HG02840 (cell line): ENCODE measurements at regions not wholly inside any gene's neighbourhood (a gene's known extent, or its start where the extent isn't known, plus 50 kb on each side); places are given as distances from the start of the nearest gene placed in this dataset.

Experiments
- ATAC-seq: cut with Tn5 transposase; IDR thresholded peaks from one replicate; pipeline ENCODE4 v1.9.1; 2021; ENCODE audit warnings: mild to moderate bottlenecking, moderate library complexity, moderate number of reproducible peaks; ENCODE audit not compliant: unreplicated experiment, low FRiP score

- ATAC-seq = no peak
These were observed 234.3 kb downstream of the HS3ST1 start for GRCh38 chr4:11194431-11194830.

GRCh38 chr4:11189756-11190155 lies 238.9 kb downstream of the HS3ST1 start:
- ATAC-seq = no peak

GRCh38 chr4:11183356-11183740 lies 245.3 kb downstream of the HS3ST1 start:
- ATAC-seq = no peak

- no peak for ATAC-seq
These were observed 245.9 kb downstream of the HS3ST1 start for GRCh38 chr4:11182586-11183355.

DNA sequence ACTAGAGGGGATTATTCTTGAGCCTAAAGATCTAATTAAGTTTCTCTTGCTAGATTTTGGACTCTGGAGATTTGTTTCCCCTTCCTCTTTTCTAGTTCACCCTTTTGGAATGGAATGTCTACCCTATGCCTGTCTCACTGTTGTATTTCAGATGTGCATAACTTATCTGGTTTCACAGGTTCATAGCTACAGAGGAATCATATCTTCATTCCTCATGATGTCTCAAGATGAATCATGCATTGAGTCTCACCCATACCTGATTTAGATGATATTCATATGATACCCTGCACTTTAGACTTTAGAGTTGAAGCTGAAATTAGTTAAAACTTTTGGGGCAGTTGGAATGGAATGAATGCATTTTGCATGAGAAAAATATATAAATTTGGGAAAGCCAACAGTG lies 246.7 kb downstream of the HS3ST1 start:
- ATAC-seq = no peak

DNA sequence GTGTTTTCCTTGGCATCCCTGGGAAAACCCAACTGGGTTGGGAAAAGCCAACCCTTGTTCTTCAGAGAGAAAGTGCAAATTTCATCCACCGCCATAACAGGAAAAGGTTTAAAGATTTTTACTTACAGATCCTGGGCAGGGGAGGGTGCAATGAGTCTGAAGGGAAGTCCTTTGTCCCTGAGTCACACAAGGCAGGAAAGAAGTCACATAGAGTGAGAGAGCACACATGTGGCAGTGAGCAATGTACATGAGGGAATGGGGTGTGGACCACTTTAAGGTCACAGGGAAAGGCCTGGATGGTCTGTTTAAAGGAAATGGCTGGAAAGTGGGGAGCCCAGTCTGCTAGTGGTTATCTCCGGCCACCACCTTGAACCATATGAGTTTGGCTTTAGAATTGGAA lies 248.9 kb downstream of the HS3ST1 start:
- ATAC-seq = no peak

GRCh38 chr4:11178433-11178832 lies 250.3 kb downstream of the HS3ST1 start:
- no peak for ATAC-seq

DNA sequence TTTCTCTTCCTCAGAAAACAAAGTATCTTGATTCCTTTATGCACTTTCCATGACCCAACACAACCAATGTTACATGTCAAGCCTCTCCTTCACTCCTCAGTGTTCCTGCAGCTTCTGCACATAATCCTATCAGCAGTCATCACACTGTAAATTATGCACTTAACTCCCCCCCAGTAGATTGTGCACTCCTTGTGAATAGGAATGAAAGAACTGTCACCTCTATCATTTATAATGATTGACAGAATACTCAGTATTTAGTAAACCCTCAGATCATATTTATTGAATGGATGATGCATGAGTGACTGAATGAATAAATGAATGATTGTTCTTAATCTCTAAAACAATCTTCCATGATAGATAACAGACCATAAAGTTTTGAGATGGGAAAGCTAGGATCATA lies 253.3 kb downstream of the HS3ST1 start:
- ATAC-seq = no peak

DNA sequence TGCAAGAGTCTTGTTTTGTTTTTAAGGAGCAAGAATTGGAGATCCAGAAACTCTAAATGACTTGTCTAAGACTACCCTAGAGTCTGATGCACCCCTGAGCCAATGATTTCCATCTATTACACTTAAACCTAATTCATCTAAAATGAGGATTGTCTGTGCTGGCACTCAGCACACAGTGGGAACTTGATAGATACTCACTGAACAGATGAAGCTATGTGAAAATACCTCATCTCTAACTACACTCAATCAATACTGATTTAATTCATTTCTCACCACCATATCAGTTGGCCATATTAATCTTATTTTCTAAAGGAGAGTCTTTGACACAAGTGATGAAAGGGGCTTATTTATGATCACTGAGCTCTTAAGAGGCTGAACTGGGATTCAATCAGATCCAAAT lies 262.1 kb downstream of the HS3ST1 start:
- no peak for ATAC-seq

- ATAC-seq = no peak
These were observed 262.7 kb downstream of the HS3ST1 start for GRCh38 chr4:11166034-11166433.

DNA sequence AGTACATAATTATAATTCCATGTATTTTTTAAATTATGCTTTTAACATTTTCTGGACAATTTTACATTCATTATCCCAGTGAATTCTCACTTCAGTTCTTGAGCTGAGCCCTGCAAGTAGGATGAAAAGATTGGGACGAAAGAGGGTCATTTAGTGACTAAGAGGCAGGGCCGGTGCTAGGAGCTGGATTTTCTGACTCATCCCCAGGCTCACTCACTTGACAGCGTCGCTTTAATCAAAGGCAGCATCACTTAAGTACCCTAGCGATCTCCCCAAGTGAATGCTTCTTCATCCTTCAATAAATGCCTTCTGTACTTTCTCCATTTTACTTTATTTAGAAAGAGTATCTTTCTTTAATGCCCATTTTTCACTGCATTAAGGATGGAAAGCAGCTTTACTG lies 263.6 kb downstream of the HS3ST1 start:
- no peak for ATAC-seq

GRCh38 chr4:11160288-11160687 lies 268.4 kb downstream of the HS3ST1 start:
- no peak for ATAC-seq

GRCh38 chr4:11158971-11159370 lies 269.7 kb downstream of the HS3ST1 start:
- ATAC-seq = no peak

GRCh38 chr4:11155208-11155867 lies 273.4 kb downstream of the HS3ST1 start:
- no peak for ATAC-seq

DNA sequence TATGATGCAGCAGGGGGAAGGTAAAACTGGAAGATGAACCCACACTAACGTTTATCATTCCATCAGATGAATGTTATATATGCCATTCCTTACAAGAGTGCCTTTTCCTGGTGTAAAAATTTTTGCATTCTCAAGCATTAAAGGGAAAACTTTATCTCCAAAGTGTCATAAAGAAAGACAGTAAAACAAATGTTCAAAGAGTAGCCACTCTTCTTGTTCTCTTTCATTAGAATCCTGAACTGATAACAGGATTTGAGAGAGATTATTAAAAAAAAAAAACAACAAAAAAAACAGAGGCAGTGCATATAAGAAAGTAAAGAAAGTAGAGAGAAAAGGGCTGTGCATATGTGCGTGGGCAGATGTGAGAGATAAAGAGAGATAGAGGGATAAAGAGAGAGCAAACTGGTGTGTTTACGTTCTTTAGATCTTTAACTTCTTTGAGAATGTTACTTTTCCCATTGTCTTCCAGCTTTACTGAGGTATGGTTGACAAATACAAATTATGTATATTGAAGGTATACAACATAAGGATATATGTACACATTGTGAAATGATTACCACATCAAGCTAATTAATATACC lies 275.4 kb downstream of the HS3ST1 start:
- no peak for ATAC-seq

DNA sequence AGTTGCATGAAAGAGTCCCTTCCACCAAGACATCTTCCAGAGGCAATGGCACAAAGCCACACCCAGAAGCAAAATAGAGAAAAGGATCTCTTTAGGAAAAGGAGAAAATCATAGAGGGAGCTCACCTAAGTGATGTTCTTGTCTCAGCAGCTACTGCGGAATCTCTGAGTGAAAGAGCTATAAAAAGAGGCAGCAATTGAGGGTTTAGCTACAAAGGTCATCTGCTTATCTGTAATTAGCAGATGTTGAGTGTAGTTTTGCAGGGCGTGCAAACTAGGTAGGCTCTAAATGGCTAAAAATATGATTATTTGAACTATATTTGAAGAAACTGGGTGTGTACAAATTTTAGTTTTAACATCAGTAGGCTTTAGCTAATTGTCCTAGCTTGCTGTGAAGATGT lies 276.0 kb downstream of the HS3ST1 start:
- ATAC-seq = no peak

- ATAC-seq = no peak
These were observed 277.2 kb downstream of the HS3ST1 start for GRCh38 chr4:11151500-11151899.

GRCh38 chr4:11149612-11150259 lies 279.0 kb downstream of the HS3ST1 start:
- no peak for ATAC-seq

DNA sequence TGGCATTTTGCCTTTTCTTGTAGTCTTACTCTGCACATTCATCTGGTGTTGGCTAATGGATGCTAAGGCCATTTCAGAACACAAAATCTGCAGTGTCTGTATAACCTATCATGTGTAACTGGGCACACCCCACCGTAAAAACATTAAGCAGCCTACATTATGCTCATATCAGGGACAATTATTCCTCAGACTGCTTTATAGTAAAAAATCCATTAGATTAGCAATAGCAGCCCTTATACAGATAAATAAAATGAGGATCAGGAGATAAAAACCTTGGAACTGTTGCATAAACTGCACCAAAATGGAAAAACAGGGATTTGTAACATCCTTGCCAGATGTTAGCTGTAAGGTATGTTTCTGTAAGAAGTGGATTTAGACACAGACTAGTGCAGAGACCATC lies 288.8 kb downstream of the HS3ST1 start:
- ATAC-seq = no peak

- ATAC-seq = no peak
These were observed 289.7 kb downstream of the HS3ST1 start for GRCh38 chr4:11138964-11139363.

DNA sequence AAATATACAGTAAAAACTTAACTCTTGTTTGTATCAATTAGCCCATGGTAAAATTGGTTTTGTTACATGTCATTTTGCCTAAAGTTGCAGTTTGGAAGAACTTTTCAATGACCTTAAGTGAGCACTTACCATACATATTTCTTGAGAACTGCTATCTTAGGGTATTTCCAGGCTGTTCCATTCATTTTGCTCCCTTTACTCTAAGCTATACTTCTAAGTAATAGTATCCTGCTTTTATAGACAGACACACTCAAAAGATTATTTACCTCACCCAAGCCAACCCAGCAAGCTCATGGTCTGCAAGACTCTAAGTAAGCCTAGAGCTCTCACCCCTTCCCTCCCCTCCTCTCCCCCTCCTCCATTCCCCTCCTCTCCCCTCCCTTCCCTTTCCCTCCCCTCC lies 294.0 kb downstream of the HS3ST1 start:
- ATAC-seq = no peak
